Transverse colon (tissue), 3 donors: ENCODE measurements at regions not wholly inside any gene's neighbourhood (a gene's known extent, or its start where the extent isn't known, plus 50 kb on each side); places are given as distances from the start of the nearest gene placed in this dataset.

Source experiments
- POLR2A ChIP-seq: fragments of 450-650 bp; IDR thresholded peaks from one replicate; pipeline ENCODE4 v1.6.1; 2016; ENCODE audit warnings: antibody characterized with exemption, mild to moderate bottlenecking, moderate library complexity
- TF ChIP-seq, protein P1 (sequence below), 5 experiments: fragments of 200-600 bp in 3 of 5; fragments of 450-650 bp in 2 of 5; sonication (generic) in 3 of 5; IDR thresholded peaks; 1 replicate in 2 of 5; 2 replicates in 3 of 5; pipeline ENCODE4 v1.5.1; 2016 to 2017; ENCODE audit warnings: antibody characterized with exemption in 5 of 5, inconsistent platforms in 3 of 5, mild to moderate bottlenecking in 2 of 5, moderate library complexity in 1 of 5

DNA sequence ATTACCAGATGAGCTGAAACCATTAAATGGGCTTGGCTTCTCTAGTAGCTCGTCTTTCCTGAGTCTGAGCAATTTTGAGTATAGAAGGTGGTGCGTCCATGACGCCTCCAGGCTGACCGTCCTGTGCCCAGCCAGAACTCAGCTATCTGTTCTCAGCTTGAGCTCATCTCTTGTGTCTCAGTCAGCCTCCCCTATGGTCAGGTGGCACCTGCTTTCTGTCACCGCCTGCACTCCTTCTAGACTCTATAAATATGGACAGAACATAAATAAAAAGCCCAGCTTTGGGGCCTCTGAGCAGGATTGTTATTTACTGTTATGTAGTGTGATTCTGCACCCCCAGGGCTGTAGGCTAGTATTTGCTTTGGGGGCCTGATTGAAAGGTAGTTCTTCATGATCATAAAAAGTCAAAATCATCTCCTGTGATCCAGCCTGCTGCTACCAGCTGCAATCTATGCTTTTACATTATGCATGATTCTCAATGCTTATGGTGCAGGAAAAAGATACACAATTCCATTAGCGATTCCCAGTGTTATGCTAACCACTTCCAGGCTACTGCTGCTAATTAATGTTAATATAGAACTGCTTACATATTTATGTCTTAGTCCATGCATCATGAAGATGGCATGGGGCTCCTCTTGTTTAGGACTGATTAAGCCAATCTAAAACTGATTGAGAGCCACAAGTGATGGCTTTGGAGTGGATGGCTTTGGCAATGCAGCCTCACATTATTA, 72.5 kb upstream of the TMTC4 start:
- TF ChIP-seq, protein P1, sequence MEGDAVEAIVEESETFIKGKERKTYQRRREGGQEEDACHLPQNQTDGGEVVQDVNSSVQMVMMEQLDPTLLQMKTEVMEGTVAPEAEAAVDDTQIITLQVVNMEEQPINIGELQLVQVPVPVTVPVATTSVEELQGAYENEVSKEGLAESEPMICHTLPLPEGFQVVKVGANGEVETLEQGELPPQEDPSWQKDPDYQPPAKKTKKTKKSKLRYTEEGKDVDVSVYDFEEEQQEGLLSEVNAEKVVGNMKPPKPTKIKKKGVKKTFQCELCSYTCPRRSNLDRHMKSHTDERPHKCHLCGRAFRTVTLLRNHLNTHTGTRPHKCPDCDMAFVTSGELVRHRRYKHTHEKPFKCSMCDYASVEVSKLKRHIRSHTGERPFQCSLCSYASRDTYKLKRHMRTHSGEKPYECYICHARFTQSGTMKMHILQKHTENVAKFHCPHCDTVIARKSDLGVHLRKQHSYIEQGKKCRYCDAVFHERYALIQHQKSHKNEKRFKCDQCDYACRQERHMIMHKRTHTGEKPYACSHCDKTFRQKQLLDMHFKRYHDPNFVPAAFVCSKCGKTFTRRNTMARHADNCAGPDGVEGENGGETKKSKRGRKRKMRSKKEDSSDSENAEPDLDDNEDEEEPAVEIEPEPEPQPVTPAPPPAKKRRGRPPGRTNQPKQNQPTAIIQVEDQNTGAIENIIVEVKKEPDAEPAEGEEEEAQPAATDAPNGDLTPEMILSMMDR (IDR thresholded peaks at IDR 0.05) = no peak
- TF ChIP-seq POLR2A = no peak
